ENCODE measurements at regions not wholly inside any gene's neighbourhood (a gene's known extent, or its start where the extent isn't known, plus 50 kb on each side); places are given as distances from the start of the nearest gene placed in this dataset.

- no peak for DNase-seq (ENCODE audit: low read depth)
- TF ChIP-seq CTCF (conservative IDR thresholded peaks at IDR 0.05; ENCODE audit: control insufficient read depth, insufficient read depth, low read depth, low read length) = no peak
- H3K4me3 ChIP-seq (ENCODE audit: control insufficient read depth, low read depth, low read length) = no peak overlapping the region
These were observed 195.9 kb upstream of the VWC2 start for GRCh38 chr7:49577576-49577975.

GRCh38 chr7:49579408-49579807 lies 194.0 kb upstream of the VWC2 start:
- H3K4me3 ChIP-seq (ENCODE audit: control insufficient read depth, low read depth, low read length) = no peak overlapping the region
- DNase-seq (ENCODE audit: low read depth) = no peak
- TF ChIP-seq CTCF (conservative IDR thresholded peaks at IDR 0.05; ENCODE audit: control insufficient read depth, insufficient read depth, low read depth, low read length) = no peak

GRCh38 chr7:49580000-49580399 lies 193.4 kb upstream of the VWC2 start:
- H3K4me3 ChIP-seq (ENCODE audit: control insufficient read depth, low read depth, low read length) = no peak overlapping the region
- TF ChIP-seq CTCF (conservative IDR thresholded peaks at IDR 0.05; ENCODE audit: control insufficient read depth, insufficient read depth, low read depth, low read length) = no peak
- no peak for DNase-seq (ENCODE audit: low read depth)

GRCh38 chr7:49580761-49581160 lies 192.7 kb upstream of the VWC2 start:
- TF ChIP-seq CTCF (conservative IDR thresholded peaks at IDR 0.05; ENCODE audit: control insufficient read depth, insufficient read depth, low read depth, low read length) = no peak
- no peak for DNase-seq (ENCODE audit: low read depth)
- H3K4me3 ChIP-seq (ENCODE audit: control insufficient read depth, low read depth, low read length) = no peak overlapping the region

GRCh38 chr7:49583440-49583839 lies 190.0 kb upstream of the VWC2 start:
- H3K4me3 ChIP-seq (ENCODE audit: control insufficient read depth, low read depth, low read length) = no peak overlapping the region
- no peak for DNase-seq (ENCODE audit: low read depth)
- no peak for TF ChIP-seq CTCF (conservative IDR thresholded peaks at IDR 0.05; ENCODE audit: control insufficient read depth, insufficient read depth, low read depth, low read length)

- no peak for DNase-seq (ENCODE audit: low read depth)
- TF ChIP-seq CTCF (conservative IDR thresholded peaks at IDR 0.05; ENCODE audit: control insufficient read depth, insufficient read depth, low read depth, low read length) = no peak
- no peak overlapping the region for H3K4me3 ChIP-seq (ENCODE audit: control insufficient read depth, low read depth, low read length)
These were observed 176.5 kb upstream of the VWC2 start for GRCh38 chr7:49596701-49597491.

All from fibroblast of mammary gland (primary cell).